ENCODE measurements at regions not wholly inside any gene's neighbourhood (a gene's known extent, or its start where the extent isn't known, plus 50 kb on each side); places are given as distances from the start of the nearest gene placed in this dataset.

GRCh38 chr3:104988496-104988895, 378.2 kb upstream of the ALCAM start:
- DNase-seq, result no peak

- DNase-seq, result peak; percentile 36
Observed at GRCh38 chr3:104989878-104990277, 376.8 kb upstream of the ALCAM start.

- DNase-seq, result no peak
Observed at GRCh38 chr3:104990758-104991157, 376.0 kb upstream of the ALCAM start.

GRCh38 chr3:104992676-104993075, 374.0 kb upstream of the ALCAM start:
- DNase-seq, result peak; percentile 10

- DNase-seq, result no peak
Observed at GRCh38 chr3:105006164-105006563, 360.5 kb upstream of the ALCAM start.

DNA sequence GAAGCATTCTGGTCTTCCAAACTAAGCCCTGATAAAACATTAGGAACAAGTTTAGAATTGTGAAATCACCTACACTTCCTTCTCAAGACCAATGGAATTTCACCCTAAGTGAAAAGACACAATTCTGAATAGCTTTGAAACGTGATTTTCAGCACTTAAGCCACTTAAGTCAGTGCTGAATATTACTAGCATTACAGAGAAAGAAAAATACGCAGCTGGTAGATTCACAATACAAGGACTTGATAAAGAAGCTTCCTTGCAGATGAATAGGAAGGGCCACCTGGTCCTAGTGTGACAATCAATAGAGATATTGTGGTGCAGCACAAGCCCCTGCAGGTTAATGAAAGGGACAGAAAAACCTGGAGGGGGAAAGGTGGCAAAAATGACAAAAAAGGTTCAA, 353.1 kb upstream of the ALCAM start:
- no peak for DNase-seq

DNA sequence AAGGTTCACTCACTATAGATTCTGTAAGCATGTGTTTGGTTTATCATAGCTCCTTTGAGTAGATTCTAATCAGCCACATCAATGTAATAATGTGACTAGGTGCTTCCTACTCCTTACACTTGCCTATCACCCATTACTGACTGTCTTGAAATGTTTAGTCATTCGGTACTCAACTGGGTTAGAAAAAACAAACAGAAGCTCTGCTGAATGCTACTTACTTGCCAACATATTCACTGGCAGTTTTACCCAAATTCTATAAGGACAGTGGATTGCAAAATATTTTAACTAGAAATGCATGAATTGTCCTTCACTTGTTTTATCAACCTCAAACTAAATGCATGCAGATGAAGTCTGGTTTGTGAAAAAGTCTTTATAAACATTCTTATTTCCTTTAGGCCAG, 352.1 kb upstream of the ALCAM start:
- DNase-seq, result no peak

DNA sequence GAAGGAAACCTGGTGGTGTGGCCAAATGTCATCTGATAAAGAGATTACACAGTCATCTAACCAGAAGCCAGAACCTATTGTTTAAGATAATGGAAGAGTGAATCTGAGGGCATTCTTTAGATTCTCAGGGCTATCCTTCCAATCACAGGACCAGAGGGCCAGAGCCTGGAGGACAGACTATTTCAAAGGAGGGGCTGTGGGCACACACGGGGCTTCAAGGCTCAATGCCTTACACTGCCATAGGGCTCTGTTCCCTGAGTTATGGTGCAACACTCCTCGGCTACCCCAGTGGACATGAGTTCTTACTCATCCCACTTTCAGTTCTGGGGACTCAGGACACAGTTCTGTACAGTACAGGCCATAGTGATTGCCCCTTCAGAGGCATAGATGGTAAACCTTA, 343.9 kb upstream of the ALCAM start:
- no peak for DNase-seq

- no peak for DNase-seq
Observed at GRCh38 chr3:105030211-105030610, 336.5 kb upstream of the ALCAM start.

- DNase-seq, result no peak
Observed at GRCh38 chr3:105032541-105032940, 334.2 kb upstream of the ALCAM start.

GRCh38 chr3:105033081-105033480, 333.6 kb upstream of the ALCAM start:
- no peak for DNase-seq

GRCh38 chr3:105039004-105039403, 327.7 kb upstream of the ALCAM start:
- no peak for DNase-seq

DNA sequence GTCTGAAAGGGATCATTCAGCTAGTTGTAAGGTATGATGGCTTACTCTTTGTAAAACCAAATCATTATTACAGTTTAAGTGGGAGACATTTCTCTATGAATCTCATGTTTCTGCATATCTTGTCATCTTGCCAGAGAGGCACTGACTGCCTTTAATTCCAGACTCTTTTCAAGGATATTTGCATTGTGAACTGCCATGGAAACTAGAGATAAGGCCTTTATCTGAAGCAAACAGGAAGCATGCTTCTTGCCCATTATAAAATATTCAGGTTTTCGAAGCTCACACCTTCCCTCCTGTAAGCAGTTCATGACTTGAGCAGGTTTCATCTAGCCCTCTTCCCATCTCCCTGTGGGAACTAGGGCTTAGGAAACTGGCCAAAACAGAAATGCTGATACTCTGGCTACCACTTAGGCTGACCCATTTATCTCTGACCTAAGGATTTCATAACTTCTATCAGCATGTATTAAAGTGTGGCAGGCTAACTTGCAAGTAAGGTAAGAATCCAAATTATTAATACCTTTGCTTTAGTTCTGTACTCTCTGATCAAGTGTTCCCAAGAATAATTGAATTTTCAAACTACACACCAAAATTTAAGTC, 326.6 kb upstream of the ALCAM start:
- DNase-seq, result peak; percentile 21

- no peak for DNase-seq
Observed at GRCh38 chr3:105042586-105042985, 324.1 kb upstream of the ALCAM start.

- DNase-seq, result no peak
Observed at GRCh38 chr3:105051111-105051510, 315.6 kb upstream of the ALCAM start.

- DNase-seq, result no peak
Observed at GRCh38 chr3:105051972-105052371, 314.7 kb upstream of the ALCAM start.

GRCh38 chr3:105062853-105063252, 303.9 kb upstream of the ALCAM start:
- no peak for DNase-seq

DNA sequence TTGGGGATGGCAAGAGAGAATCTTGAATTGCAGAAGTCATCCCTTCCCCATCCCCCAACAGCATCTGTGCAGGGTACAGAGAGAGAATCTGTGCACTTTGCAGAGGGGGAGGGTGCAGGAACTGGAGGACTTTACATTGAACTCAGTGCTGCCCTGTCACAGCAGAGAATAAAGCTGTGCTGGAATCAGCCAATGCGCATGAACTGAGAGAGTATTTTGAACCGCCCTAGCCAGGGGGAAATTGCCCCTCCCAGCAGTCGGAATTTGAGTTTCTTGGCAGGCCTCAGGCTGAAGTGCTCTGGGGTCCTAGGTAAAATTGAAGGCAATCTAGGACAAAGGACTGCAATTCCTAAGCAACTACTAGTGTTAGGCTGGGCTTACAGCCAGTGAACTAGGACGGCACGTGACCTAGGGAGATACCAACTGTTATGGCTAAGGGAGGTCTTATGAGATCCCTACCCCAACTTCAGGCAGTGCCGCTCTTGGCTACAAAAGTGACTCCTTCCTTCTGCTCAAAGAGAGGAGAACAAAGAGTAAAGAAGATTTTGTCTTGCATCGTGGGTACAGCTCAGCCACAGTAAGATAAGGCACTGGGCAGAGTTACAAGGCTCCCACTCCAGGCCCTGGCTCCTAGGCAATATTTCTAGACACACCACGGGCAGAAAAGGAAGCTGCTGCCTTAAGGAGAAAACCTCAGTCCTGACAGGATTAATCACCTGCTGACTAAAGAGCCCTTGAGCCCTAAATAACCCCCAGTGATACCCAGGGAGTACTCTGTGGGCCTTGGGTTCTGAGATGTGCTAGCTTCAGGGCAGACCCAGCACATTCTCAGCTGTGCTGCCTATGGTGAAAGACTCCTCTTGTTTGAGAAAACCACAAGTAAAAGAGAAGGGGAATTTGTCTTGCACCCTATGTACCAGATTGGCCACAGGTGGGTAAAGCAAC, 300.5 kb upstream of the ALCAM start:
- DNase-seq, result no peak

- DNase-seq, result no peak
Observed at GRCh38 chr3:105067361-105067760, 299.3 kb upstream of the ALCAM start.

- no peak for DNase-seq
Observed at GRCh38 chr3:105077060-105077822, 289.5 kb upstream of the ALCAM start.

- DNase-seq, result no peak
Observed at GRCh38 chr3:105083945-105084344, 282.8 kb upstream of the ALCAM start.

GRCh38 chr3:105085506-105085905, 281.2 kb upstream of the ALCAM start:
- DNase-seq, result peak; percentile 13

DNA sequence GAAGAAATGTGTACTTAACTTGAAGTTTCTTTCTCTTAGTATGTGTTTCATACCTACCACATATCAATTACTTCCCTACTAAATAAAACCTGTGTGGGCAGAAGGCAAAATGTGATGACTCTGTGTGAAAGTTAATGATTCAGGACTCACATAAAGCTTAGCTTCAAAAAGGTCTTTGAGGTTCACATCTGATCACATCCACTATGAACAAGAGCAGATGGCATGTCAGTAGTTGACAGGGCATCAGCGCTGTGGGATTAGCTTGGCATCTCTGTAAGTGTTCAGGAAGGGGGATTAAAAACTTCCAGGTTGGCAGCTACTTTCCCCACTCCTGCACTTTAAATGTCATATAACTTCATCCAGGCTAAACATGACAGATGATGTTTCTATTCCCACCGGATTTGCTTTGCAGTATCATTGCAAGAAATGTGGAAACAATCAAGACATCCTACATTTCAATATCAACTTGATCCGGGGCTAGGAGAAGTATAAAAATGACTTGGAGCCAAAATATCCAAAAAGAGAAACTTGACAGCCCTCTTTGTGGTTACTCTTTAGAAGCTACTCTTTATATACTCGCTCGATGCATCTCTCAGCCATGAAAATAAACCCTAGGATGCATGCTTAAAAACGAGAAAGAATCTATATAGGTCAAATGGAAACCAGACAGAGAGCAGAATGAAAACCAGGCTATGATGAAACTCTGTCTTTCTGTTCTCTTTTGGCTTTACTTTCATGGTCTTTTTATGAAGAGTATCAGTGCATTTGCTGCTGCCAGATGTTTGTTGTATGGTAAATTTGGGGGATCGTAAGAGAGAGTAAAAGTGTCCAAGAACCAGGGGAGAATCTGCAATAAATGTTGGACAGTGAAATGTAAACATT, 273.1 kb upstream of the ALCAM start:
- peak; percentile 2 for DNase-seq
